RWPE1 (cell line): ENCODE measurements at regions not wholly inside any gene's neighbourhood (a gene's known extent, or its start where the extent isn't known, plus 50 kb on each side); places are given as distances from the start of the nearest gene placed in this dataset.

Experiments used
- CTCF ChIA-PET: fragments of 350-600 bp; sonication (Branson Sonifier 250); formaldehyde crosslinking; extraction: SDS; loops from one replicate; lab custom pipeline; 2021; lab: Yijun Ruan, JAX
- POLR2A ChIA-PET: fragments of 400-600 bp; formaldehyde crosslinking; extraction: SDS; loops from one replicate; lab custom pipeline; 2020; ENCODE audit warnings: antibody characterized with exemption; ENCODE audit not compliant: low non-redundant PET; lab: Yijun Ruan, JAX
- DNase-seq: peaks from one replicate; pipeline ENCODE4 v3.0.0; 2012; ENCODE audit warnings: low spot score
- H3K27ac ChIP-seq: fragments of 450-650 bp; 2 replicates; pipeline ENCODE4 v1.5.1; 2017
- TF ChIP-seq, protein P1 (sequence below): fragments of 450-650 bp; conservative IDR thresholded peaks from 2 replicates; pipeline ENCODE4 v1.5.1; 2017; ENCODE audit warnings: low read depth, mild to moderate bottlenecking

DNA sequence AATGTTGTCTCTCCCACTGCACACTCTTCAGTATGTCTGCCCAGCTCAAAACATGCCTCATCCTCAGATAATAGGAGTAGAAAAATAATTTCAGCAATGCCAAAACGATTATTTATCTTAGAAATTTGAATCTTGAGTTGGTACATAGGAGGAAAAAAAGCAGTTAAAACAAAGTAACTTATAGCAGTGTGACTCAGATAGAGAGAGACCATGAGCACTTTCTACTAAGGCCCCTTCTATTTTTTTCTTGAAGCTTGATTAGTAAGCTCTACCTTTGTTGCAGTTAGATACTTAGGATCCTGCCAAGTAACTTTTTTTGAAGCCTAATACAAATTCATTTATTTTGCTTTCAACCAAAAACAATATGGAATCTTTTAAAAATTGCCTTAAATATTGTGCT lies 212.3 kb downstream of the MAD2L1 start:
- DNase-seq, result no peak
- TF ChIP-seq, protein P1, sequence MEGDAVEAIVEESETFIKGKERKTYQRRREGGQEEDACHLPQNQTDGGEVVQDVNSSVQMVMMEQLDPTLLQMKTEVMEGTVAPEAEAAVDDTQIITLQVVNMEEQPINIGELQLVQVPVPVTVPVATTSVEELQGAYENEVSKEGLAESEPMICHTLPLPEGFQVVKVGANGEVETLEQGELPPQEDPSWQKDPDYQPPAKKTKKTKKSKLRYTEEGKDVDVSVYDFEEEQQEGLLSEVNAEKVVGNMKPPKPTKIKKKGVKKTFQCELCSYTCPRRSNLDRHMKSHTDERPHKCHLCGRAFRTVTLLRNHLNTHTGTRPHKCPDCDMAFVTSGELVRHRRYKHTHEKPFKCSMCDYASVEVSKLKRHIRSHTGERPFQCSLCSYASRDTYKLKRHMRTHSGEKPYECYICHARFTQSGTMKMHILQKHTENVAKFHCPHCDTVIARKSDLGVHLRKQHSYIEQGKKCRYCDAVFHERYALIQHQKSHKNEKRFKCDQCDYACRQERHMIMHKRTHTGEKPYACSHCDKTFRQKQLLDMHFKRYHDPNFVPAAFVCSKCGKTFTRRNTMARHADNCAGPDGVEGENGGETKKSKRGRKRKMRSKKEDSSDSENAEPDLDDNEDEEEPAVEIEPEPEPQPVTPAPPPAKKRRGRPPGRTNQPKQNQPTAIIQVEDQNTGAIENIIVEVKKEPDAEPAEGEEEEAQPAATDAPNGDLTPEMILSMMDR, result no peak
- no peak overlapping the region for H3K27ac ChIP-seq
- CTCF ChIA-PET, result no interaction called here
- POLR2A ChIA-PET, result no interaction called here

DNA sequence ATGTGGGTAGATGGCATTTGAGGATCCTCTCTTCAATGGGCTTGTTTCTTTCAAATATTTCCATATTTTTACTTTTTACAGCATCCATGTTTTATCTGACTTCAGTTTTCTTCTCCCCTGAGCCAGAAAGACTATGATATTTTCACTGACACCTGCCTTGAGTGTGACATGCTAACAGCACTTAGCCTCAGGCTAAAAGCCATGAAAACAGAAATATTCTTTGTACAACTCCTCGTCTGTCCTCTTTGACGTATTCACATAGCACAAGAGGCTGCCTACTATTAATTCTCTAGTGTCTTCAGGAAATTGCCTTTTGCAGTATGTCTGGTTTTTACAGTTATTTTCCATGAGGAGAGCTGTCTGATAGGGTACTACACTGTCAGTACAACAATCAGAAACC lies 215.0 kb downstream of the MAD2L1 start:
- DNase-seq, result no peak
- ChIA-PET CTCF (no interaction called here), POLR2A (no interaction called here)
- H3K27ac ChIP-seq, result no peak overlapping the region
- TF ChIP-seq, protein P1, result no peak

DNA sequence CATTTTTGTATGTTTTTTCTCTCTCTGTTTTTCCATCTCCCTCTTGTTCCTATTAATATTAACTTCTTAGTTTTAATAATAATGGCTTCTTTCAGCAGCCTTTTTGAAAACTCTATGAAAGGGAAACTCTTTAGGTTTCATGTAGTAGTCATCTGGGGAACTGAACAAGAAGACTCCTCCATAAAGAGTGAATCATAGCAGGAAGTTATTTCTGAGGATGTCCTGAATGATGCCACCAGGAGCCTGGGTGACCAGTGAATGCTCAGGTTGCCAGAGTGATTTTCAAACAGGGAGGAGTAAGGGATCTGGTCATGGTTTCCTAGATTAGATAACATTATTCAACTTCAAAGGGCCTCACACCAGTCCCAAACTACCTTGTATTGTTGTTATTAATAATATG lies 212.8 kb upstream of the PDE5A start:
- POLR2A ChIA-PET, result no interaction called here

DNA sequence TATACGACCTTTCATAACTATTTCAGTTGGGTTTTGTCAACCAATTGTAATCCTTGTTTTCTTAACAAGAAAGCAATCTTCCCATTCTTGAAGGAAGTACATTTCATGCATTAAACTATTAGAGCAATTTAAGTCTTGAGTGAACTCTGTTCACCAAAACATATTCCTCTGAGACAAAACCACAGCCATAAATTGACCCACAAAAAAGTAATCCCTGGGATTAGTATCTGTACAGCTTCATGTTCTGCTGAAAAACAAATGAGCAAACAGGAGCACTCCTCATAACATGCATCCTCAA lies 207.0 kb upstream of the PDE5A start:
- H3K27ac ChIP-seq, result no peak overlapping the region
- CTCF ChIA-PET, result no interaction called here
- POLR2A ChIA-PET, result no interaction called here
- TF ChIP-seq, protein P1, result no peak
- DNase-seq, result no peak

More for the DNA sequence above, 212.8 kb upstream of the PDE5A start:
- CTCF ChIA-PET, result no interaction called here
- no peak overlapping the region for H3K27ac ChIP-seq
- DNase-seq, result no peak
- TF ChIP-seq, protein P1, result no peak

DNA sequence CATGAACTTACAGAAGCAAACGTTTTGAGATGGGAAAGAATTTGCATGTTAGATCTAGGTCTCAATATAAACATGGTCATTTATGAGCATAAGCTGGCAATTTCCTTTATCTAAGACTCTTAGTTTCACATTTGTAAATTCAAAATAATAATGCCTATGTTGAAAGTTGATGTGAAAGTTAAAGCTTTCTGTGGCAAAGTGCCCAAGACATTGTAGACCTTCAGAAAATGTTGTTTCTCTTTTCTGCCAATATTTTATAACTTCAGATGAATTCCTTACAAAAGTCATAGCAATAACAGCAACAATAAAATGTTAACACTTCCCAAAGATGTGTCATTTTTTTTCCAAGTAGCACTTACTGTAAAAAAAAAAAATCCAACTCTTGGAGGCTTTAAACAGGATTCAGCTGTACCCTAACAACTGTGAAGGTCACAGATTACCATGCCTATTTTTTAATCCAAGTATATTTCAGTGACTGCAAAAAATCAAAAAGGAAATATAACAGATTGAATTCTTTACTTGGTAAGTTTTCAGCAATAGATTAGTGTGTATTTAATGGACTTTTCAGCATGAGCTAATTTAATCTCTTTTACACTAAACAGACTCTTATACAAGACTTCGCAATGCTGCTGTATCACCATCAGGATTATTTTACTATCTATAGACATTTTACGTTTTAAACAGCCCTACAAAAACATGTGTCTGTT lies 206.5 kb upstream of the PDE5A start:
- TF ChIP-seq, protein P1, result no peak
- POLR2A ChIA-PET, result no interaction called here
- DNase-seq, result no peak
- CTCF ChIA-PET, result no interaction called here
- no peak overlapping the region for H3K27ac ChIP-seq

DNA sequence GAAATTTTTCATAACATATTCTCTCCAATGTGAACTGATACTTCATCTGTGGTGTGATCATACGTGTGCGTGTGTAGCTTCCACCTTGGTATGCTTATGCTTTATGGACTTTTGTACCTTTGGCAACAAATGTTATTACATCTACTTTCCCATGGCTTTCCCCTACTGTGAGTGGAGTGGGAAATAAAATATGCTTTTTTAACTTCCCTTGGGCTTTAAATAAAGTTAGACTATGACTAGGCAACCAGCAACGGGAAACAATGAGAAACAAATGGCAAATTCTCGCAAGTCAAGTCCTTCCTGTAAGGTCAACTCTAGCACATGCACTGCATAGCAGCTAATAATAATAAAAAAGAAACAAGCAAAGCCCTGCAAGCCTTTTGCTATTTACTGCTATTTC lies 205.0 kb upstream of the PDE5A start:
- DNase-seq, result no peak
- no peak overlapping the region for H3K27ac ChIP-seq
- POLR2A ChIA-PET, result no interaction called here
- TF ChIP-seq, protein P1, result no peak
- CTCF ChIA-PET, result no interaction called here
